NCI-H2196 treated with DMSO at 0.1 percent for 48 hours (cell line): ENCODE measurements at regions not wholly inside any gene's neighbourhood (a gene's known extent, or its start where the extent isn't known, plus 50 kb on each side); places are given as distances from the start of the nearest gene placed in this dataset.
"Not testable (repeated sequence)": the region's sequence is repeated elsewhere in the genome, so short reads cannot be mapped to it uniquely, and the experiment has no call there.

Source experiments
- DNase-seq: peaks from one replicate; lab custom pipeline; 2025; ENCODE audit not compliant: unreplicated experiment; lab: John Stamatoyannopoulos, UW

DNA sequence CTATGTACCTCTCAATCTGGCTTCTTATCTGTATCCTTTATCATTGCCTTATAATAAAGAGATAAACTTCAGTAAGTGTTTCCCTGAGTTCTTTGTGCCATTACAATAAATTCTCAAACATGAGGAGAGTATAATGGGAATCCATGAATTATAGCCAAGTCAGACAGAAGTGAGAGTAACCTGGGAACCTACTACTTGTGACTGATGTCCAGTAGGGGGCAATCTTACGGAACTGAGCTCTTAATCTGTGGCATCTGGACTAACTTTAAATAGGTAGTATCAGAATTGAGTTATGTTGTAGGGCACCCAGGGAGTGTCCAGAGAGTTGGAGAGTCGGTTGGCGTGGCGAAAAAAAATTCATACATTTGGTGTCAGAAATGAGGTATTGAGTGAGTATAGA lies 542.6 kb downstream of the ZBBX start:
- DNase-seq = no peak

DNA sequence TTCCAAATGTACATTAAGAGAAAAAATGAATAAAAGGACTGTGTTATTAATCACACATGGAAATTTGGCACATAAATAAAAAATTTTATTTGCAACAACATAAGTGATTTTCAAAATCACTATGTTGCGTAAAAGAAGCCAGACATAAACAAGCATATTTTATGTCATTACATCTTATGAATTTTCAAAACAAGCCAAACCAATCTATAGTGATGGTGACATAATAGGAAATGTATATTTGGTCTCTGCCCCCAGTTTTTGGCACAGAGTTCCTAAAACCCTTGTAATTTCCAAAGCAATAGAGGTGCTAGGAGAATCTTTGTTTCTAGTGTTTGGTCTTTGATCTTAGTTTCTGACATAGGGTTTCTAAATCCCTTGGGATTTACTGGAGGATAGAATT lies 543.3 kb downstream of the ZBBX start:
- no peak for DNase-seq

DNA sequence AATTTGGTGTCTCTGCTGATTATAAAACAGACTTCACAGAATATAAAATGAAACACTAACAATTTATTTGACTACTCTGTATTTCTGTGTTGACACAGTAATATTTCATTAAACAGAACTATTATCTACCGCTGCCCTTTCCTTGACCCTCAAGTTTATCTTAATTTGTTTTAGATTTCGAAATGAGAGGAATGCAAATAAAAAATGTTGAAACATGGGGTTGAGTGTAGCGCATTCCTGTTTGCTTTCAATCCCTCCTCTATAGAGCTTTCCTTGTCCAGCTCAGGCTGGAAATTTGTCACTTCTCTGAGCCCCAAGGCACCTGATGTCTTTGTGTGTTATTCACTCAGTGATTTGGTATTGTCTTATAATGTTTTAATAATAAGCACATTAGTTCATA lies 550.2 kb downstream of the ZBBX start:
- DNase-seq = no peak

DNA sequence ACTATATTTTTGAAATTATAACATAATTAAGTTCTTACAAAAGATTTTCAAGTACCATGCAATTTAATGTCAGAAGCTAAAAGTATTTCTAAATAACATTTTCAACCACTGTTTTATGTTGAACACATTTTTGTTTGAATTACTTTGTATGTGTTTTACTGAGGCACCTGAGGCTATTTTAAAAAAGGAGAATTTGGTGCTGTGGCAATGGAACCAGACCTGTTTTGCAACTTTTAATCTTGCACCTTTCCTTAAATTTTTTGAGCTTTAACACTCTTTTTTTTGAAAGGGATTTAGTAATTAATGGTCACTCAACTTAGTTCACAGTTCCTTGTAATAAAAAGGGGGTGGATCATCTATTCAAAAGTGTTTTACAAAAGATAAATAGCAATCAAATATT lies 561.6 kb downstream of the ZBBX start:
- no peak for DNase-seq

DNA sequence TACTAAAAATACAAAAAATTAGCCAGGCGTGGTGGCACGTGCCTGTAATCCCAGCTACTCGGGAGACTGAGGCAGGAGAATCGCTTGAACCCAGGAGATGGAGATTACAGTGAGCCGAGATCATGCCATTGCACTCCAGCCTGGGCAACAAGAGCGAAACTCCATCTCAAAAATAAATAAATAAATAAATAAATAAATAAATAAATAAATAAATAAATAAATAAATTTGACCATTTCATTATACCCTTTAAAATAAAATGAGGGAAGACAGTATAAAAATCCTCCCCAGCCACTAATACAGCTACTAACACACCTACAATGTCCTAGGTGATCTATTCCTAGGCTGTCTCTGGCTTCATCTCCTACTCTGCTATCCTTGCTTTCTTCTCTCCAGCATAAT lies 562.8 kb downstream of the ZBBX start:
- not testable (repeated sequence) for DNase-seq

DNA sequence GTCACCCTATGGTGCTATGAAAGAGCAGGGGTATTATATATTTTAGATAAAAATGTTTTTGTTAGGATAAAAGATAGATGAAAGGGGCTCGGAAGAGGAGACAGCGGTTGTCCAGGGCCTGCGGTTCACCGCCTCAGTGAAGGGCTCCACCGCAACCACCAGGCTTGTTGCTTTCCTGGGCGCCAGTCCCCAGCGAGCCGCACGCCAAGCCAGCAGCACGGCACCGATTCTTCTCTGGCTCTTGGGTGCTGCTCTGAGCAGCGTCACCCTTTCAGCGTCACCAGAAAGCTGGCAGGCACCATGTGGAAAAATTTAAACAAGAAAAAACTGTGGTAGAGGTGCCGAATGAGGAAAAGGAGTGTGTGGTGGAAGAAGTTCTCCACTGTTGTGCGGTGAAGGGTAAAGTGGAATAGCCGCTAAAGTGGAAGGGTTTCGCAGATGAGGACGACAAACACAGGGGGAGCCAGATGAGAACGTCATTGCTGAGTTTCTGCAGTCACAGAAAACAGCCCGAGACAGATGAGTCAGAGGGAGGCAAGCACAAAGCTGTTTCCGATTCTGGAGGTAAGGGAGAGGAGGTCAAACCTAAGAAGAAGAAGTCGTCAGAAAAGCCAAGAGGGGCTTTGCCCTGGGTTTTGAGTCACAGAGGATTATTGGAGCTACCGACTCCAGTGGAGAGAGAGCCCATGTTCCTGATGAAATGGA lies 569.2 kb downstream of the ZBBX start:
- DNase-seq = no peak

DNA sequence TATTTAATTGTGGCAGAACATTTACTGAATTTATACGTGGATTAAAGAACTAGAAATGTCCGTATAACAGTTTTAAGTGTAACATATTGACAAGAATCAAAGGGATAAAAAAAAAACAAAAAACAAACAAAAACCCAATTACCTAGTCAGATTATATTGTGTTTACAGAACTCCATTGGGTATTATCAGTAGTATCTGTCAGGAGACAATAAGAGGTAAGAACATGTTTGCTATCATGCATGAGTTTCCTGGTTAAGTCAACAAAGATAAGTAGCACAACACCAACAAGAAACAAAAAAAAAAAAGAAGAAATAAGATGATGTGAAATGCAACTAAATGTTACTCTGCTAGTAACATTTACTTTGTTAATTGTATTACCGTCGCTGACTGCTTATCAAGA lies 570.6 kb downstream of the ZBBX start:
- no peak for DNase-seq

DNA sequence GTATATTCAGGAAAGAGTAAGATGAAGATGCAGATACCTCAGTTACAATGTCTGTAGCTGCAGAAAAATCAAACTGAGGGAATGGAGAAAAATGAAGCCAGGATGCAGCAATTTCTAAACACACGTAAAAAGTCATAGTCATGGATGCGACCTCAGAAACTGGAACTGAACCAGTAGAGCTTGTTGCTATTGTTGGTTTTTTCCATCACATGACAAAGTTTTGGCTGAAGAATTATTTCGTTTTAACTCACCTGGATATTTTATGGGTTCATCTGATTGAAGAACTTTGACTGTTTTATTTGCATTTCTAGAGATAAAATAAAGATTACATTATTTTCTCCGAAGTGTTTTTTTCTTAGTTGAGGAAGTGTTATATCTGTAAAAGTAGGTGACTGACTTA lies 591.2 kb downstream of the ZBBX start:
- DNase-seq = no peak

DNA sequence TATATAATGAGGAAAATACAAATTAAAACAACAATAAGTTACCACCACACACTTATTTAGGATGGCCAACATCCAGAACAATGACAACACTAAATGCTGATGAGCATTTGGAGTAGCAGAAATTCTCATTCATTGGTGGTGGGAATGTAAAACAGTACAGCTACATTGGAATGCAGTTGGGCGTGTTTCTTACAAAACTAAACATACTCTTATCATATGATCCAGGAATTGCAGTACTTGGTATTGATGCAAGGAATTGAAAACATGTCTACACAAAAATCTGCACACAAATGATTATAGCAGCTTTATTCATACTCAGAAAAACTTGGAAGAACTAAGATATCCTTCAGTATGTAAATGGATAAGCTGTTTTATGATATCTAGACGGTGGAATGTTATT lies 594.2 kb downstream of the ZBBX start:
- no peak for DNase-seq

DNA sequence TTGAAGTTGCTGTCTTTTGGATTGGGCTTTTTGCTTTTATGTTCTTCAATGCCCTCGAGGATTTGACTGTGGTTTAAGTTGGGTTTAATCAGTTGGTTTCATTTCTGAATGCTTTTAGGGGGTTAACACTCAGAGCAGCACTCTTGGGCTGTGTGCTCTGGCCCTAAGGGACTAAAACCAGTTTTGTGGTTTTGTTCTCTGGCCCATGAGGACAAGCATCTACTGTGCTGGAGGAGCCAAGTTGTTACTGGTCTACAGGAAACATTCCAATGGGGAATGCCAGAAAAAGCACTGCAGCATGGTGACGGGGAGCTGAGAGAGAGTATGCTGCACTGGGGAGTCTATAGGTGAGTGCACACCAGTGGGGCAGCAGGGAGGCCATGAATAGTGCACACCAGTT lies 596.9 kb downstream of the ZBBX start:
- no peak for DNase-seq

DNA sequence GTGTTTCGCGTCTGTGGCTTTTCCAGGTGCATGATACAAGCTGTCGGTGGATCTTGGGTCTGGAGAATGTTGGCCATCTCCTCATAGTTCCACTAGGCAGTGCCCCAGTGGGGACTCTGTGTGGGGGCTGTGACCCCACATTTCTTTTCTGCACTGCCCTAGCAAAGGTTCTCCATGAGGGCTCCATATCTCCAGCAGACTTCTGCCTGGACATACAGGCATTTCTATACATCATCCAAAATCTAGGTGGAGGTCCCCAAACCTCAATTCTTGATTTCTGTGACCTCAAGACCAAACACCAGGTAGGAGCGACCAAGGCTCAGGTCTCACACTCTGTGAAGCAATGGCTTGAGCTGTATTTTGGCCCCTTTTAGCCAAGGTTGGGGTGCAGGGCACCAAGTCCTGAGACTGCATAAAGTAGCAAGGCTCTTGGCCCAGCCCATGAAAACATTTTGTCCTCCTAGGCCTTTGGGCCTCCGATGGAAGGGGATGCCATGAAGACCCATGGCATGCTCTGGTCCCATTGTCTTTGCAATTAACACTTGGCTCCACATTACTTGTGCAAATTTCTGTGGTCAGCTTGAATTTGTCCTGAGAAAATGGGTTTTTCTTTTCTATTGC lies 615.3 kb downstream of the ZBBX start:
- DNase-seq = no peak

DNA sequence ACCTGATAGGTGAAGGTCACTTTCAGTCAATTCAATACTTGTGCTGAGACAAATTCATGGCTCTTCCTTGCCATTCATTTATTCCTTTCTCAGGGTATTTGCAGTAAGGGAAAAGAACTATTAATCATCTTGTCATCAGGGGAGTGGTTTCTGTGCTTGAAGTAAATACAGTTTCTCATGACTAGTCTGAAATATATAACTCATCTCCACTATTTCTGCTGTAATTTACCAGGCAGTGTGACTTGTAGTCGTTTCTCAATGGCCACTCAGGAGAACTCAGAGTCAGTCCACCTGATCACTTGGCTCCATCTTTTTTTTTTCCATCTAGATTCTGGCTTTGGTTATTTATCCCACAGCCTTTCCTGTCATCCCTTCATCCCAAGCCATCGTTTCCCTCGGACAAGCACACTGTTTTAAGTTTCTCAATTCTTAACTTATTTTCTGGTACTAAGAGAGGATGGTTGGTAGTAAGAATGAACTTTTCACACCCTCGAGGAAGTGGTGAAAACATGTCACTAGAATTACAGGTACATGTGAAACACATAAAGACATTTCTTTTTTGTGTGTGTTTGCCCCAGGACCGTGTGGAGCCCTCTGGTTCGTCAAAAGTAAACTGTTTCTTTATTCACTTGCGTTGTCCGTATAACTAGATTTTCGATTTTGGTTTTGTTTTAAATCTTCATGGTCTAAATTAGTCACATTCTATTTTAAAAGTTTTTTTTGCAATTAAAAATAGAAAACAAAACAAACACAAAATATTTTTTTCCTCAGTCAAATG lies 620.2 kb downstream of the ZBBX start:
- no peak for DNase-seq

DNA sequence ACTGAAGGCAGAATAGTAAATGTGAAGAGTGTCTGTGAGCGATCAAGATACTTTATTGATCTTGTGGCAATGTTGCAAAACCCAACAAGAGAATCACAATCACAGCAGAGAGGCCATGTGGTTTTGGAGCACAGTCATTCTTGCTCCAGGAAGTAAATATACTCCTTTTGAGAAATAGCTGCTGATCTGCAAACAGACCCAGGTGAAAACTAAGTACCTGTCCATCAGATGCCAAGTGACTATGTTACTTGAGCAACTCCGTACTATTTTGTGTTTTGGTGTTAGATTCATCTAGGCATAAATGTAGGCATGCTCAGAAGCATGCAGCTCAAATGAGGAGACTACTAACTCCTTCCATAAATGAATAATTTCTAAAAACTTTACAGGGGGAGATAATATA lies 627.9 kb downstream of the ZBBX start:
- DNase-seq = no peak

DNA sequence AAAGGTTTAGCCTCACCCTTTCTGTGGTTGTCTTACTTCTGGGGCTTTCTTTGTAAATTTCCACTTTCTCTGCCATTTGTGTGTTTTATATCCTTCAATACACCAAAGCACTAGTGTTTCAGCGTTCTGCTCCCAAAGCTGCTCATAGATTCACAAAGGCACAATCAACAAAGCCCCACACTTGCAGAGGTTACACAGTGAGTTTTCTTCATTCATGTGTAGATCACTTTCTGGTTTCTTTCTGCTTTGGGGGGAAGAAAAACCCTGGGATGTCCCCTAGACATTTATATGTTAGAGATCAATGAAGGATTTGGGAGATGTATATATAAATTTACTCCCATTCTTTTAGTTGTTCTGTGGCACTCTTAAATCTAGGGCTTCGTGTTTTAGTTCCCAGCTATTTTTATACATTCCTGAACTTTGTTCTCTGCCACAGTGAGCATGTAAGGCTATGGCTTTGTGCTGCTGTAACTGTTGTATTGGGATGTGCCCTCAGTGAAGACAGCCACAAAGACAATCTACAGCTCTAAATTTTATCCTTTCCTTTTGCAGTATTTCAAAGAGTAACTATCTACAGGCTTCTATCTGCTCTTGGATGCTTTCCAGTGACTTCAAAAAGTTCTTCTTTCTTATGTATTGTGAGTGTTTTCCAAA lies 636.5 kb downstream of the ZBBX start:
- DNase-seq = no peak

DNA sequence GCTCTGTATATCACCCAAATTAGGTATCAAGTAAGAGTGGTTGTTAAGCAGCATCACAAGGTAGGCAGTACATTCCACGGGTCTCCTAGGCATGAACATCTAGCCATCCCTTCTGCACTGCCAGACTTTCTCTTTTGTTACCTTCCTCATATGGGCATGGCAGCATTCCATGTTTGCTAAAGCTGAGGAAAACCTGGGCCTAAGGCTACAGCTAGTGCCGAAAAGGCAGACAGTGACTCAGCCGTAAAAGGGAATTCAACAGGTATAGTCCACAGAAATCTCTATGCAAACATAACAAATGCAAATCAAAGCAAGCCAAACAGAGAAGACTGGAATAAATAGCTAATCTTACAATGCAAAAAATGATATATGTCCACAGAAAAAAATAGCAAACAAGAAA lies 645.4 kb downstream of the ZBBX start:
- no peak for DNase-seq

DNA sequence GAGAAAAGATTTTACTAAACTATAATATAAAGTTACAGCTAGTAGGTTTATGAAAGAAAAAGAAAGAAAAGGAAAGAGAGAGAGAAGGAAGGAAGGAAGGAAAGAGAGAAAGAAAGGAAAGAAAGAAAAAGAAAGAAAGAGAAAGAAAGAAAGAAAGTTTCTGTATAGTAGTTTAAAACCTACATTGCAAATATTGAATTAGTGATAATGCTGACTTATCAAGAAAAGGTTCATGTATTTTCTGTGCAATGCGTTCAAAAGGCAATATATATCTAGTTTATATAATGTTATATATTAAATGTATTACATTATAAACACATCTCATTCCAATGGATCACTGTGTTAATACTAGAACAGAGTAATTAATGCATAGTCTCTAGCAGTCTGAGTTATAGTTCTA lies 648.4 kb downstream of the ZBBX start:
- DNase-seq = no peak

DNA sequence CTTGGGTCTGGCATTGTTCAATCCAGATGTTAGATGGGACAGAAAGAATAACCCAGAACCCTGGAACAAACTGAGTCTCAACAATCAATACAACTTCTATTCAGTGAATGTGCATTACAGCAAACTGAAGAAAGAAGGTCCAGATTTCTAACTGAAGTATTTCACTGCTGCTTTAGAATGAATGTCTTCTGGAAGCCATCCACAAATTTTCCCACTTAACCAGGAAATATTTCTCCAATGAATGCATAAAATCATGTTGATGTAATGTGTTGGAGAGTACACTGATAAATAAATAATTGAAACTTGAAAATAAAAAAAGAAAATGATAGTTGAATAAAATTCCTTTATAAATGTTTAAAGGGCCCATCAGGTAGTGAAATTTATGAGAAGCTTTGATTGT lies 658.6 kb downstream of the ZBBX start:
- DNase-seq = no peak

DNA sequence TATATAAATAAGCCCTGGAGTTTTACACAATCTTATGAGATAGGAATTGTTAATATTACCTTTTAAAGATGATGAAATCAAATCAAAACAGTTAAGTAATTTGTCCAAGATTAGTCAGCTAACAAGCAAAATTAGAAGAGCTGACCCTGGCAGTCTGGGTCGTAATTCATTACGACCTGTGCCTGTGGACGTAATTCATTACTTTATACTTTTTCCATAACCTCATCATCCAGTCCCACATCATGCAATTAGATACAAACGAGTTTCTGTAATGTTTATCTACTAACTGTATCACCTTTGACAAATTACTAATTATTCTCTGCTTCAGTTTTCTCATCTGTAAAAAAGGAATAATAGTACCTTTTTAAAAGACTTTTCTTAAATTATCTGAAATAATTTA lies 665.9 kb downstream of the ZBBX start:
- no peak for DNase-seq

DNA sequence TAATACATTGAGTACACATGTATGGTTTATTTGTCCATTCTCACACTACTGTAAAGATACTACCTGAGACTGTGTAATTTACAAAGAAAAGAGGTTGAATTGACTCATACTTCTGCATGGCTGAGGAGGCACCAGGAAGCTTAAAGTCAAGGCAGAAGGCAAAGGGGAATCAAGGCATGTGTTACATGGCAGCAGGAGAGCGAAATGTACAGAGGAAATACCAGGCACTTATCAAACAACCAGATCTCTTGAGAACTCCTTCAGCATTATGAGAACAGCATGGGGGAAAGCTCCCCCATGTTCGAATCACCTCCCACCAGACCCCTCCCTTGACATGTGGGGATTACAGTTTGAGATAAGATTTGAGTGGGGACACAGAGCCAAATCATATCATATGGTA lies 666.3 kb downstream of the ZBBX start:
- no peak for DNase-seq

DNA sequence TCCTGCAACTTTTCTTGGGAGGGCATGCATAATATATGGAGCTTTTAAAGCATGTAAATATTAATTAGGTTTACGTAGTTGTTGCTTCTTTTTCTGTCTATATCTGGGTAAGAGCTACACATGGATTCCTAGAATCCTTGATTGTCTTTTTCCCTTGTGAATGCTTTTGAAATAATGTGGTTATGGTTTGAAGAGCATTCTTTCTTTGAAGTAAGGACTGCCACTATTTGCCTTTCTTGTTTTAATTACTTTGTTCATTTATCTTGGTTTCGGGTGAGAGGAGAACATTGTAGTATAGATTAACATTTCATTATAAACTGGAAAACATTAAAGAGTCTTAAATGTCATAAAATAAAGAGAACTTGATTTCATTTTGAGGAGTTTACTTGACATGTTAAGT lies 674.0 kb downstream of the ZBBX start:
- no peak for DNase-seq

DNA sequence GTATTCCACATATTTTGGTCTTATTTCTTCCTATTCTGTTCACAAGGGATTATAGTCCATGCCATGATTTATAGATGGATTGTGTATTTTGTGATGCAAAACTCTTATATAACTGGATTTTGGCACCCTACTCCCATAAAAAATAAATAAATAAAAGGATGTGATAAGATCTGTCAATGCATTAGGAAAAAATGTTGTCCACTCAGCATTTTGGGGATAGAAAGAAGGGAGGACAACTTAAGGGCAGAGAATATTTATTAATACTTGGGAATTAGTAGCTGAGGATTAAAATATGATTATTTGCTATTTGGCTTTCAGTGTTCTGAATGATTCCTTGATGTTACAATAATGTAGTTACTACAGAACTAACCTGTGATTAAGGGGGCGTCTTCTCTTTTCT lies 682.6 kb downstream of the ZBBX start:
- no peak for DNase-seq

DNA sequence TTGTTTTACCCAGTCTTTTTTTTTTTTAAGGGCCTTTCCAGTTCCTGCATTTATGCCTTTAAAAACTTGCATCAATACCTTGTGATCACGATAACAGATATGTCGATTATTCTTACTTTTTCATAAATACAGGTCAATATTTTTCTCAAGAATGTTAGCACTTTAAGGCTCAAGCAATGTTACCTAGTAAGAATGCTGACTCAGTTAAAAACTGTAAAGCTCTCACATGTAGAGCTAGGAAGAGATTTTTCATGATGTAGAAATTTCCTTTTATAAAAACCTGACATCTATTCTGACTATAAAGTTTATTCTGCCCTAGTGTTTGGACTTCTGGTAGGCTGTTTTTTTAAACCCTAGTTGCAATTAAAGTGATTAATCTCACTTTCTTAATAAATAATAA lies 684.0 kb downstream of the ZBBX start:
- DNase-seq = no peak
